ENCODE measurements at regions not wholly inside any gene's neighbourhood (a gene's known extent, or its start where the extent isn't known, plus 50 kb on each side); places are given as distances from the start of the nearest gene placed in this dataset.

DNA sequence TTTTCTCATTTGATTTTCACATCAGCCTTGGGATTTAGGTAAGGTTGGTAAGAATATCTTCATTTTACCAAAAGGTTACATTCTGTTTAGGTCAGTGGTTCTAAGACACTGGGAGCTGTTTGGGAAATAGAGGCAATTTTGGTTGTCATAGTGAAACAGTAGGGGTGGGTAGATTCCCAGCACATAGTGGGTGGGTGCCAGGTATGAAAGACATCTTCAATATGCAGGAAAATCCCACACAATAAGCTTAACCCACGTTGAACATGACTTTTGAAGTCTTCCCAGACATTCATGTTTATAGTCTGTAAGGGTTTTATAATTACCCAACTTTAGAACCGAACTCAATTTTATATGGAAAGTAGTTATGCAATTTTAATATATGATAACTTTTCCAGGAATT is 249.6 kb downstream of the SNCA start:
- Histone ChIP-seq H3K36me3 (no peaks in the 10 kb centered on the region), H3K27me3 (ENCODE audit: low read depth) (no peaks in the 10 kb centered on the region), H3K9me3 (replicated peaks) (no peaks in the 10 kb centered on the region), H3K4me1 (peaks cover 8% of the 10 kb centered on the region), H3K27ac (replicated peaks) (no peak overlapping the region), H3K4me3 (no peak overlapping the region)
- TF ChIP-seq CTCF (IDR thresholded peaks at IDR 0.05; ENCODE audit: borderline replicate concordance): no peak
- intact Hi-C loops (cut with micrococcal nuclease): no loop called here
- DNase-seq: no peak

DNA sequence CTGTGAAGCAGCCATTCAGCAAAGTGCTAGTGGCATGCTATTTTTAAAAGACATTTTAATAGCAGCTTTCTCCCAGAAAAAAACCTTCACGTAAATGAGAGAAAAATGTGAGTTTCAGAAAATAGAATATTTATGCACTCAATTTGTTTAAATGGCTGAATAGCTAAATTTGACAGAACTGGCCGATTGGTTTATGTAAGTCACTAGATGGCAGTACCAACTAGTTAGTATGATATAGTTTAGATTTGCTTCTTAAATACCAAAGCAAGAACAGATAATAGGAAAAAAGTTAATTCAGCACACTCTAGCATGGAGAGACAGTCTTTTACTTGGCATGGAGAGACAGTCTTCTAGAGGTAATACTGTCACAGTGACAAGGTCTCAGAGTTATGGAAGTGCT is 250.1 kb downstream of the SNCA start:
- peaks cover 8% of the 10 kb centered on the region for H3K4me1 ChIP-seq
- intact Hi-C loops (cut with micrococcal nuclease): no loop called here
- H3K4me3 ChIP-seq: no peak overlapping the region
- no peaks in the 10 kb centered on the region for H3K9me3 ChIP-seq (replicated peaks)
- DNase-seq: no peak
- no peaks in the 10 kb centered on the region for H3K36me3 ChIP-seq
- TF ChIP-seq CTCF (IDR thresholded peaks at IDR 0.05; ENCODE audit: borderline replicate concordance): peak; percentile 32
- H3K27ac ChIP-seq (replicated peaks): no peak overlapping the region
- H3K27me3 ChIP-seq (ENCODE audit: low read depth): no peaks in the 10 kb centered on the region

- Histone ChIP-seq H3K27ac (replicated peaks) (no peak overlapping the region), H3K27me3 (ENCODE audit: low read depth) (no peaks in the 10 kb centered on the region), H3K36me3 (no peaks in the 10 kb centered on the region), H3K4me1 (peaks cover 8% of the 10 kb centered on the region), H3K4me3 (no peak overlapping the region), H3K9me3 (replicated peaks) (no peaks in the 10 kb centered on the region)
- intact Hi-C loops (cut with micrococcal nuclease): no loop called here
- TF ChIP-seq CTCF (IDR thresholded peaks at IDR 0.05; ENCODE audit: borderline replicate concordance): no peak
- no peak for DNase-seq
Measured at GRCh38 chr4:89586318-89586717, 250.6 kb downstream of the SNCA start.

GRCh38 chr4:89582756-89583505 is 254.0 kb downstream of the SNCA start:
- Histone ChIP-seq H3K27ac (replicated peaks) (no peak overlapping the region), H3K36me3 (no peaks in the 10 kb centered on the region), H3K4me1 (peaks cover 8% of the 10 kb centered on the region), H3K4me3 (no peak overlapping the region), H3K9me3 (replicated peaks) (no peaks in the 10 kb centered on the region), H3K27me3 (ENCODE audit: low read depth) (no peaks in the 10 kb centered on the region)
- TF ChIP-seq CTCF (IDR thresholded peaks at IDR 0.05; ENCODE audit: borderline replicate concordance): no peak
- intact Hi-C loops (cut with micrococcal nuclease): no loop called here
- DNase-seq: no peak

- intact Hi-C loops (cut with micrococcal nuclease): no loop called here
Measured at GRCh38 chr4:89579771-89580170, 257.2 kb downstream of the SNCA start.

More at GRCh38 chr4:89579771-89580170, 257.2 kb downstream of the SNCA start:
- Histone ChIP-seq H3K4me1 (no peaks in the 10 kb centered on the region), H3K9me3 (replicated peaks) (no peaks in the 10 kb centered on the region), H3K36me3 (no peaks in the 10 kb centered on the region), H3K27me3 (ENCODE audit: low read depth) (no peaks in the 10 kb centered on the region), H3K4me3 (no peak overlapping the region), H3K27ac (replicated peaks) (no peak overlapping the region)
- no peak for DNase-seq
- TF ChIP-seq CTCF (IDR thresholded peaks at IDR 0.05; ENCODE audit: borderline replicate concordance): no peak

Measured in left ventricle myocardium inferior (tissue), 1 donor.